AG09309 (cell line): ENCODE measurements at regions not wholly inside any gene's neighbourhood (a gene's known extent, or its start where the extent isn't known, plus 50 kb on each side); places are given as distances from the start of the nearest gene placed in this dataset.

Experiments
- DNase-seq: peaks from one replicate; pipeline ENCODE4 v3.0.0-alpha.2; 2010; ENCODE audit warnings: low read depth
- H3K4me3 ChIP-seq: 2 replicates; pipeline ENCODE4 v1.5.1; 2011; ENCODE audit warnings: mild to moderate bottlenecking, low read depth, low read length, moderate library complexity; ENCODE audit not compliant: control insufficient read depth
- TF ChIP-seq, protein P1 (sequence below): IDR thresholded peaks from 2 replicates; pipeline ENCODE4 v1.5.1; 2011; ENCODE audit warnings: mild to moderate bottlenecking, low read depth, low read length, inconsistent platforms; ENCODE audit not compliant: insufficient read depth, control insufficient read depth; ENCODE audit errors: missing control alignments

DNA sequence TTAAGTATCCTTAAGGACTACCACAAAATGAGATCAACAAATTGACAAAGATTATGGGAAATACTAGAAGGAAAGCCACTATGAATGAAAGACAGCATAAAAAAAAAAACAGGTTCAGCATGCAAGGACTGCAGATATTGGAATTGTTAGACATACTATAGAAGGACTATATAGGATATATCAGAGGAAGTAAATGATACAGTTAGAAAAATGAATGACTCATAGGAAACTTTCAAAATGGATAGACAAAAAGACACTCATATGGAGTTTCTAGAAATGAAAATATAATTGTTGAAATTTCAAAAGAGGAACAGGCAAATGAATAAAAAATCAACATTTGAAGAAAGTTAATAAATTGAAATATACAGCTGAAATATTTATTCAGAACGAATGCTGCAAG, 180.6 kb downstream of the PLK2 start:
- TF ChIP-seq, protein P1, sequence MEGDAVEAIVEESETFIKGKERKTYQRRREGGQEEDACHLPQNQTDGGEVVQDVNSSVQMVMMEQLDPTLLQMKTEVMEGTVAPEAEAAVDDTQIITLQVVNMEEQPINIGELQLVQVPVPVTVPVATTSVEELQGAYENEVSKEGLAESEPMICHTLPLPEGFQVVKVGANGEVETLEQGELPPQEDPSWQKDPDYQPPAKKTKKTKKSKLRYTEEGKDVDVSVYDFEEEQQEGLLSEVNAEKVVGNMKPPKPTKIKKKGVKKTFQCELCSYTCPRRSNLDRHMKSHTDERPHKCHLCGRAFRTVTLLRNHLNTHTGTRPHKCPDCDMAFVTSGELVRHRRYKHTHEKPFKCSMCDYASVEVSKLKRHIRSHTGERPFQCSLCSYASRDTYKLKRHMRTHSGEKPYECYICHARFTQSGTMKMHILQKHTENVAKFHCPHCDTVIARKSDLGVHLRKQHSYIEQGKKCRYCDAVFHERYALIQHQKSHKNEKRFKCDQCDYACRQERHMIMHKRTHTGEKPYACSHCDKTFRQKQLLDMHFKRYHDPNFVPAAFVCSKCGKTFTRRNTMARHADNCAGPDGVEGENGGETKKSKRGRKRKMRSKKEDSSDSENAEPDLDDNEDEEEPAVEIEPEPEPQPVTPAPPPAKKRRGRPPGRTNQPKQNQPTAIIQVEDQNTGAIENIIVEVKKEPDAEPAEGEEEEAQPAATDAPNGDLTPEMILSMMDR, result no peak
- no peak overlapping the region for H3K4me3 ChIP-seq
- DNase-seq, result no peak

DNA sequence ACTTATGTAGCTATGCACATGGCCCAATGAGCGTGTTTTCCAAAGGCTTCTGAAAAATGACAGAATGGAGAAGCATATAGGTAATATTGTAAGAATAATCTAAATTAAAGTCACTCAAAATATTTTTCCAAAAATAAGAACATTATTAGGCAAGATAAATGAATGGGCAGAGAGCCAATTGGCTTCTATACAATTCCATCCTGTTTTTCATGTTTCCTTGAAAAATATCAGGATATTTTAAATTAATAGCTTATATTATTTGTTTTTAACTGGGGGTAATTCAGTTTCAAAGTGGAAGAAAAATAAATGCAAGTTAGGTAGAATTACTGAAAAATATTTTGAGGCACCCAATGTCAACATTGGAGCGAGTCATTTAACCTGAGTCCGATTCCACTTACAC, 183.5 kb downstream of the PLK2 start:
- no peak overlapping the region for H3K4me3 ChIP-seq
- DNase-seq, result no peak
- TF ChIP-seq, protein P1, result no peak

DNA sequence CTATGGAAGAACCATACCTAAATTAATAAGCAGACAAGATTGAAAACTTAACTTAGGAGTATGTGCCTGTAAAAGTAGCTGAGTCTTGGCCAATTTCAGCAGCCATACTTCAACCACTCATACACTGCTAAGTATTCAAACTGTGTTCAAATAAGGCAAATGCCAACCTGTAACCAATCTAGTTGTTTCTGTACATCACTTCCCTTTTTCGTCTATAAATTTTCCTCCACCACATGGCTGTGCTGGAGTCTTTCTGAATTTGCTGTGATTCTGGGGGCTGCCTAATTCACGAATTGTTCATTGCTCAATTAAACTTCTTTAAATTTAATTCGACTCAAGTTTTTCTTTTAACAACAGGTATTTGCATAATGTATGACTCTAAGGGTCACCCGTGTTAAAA, 184.4 kb downstream of the PLK2 start:
- DNase-seq, result no peak
- TF ChIP-seq, protein P1, result no peak

DNA sequence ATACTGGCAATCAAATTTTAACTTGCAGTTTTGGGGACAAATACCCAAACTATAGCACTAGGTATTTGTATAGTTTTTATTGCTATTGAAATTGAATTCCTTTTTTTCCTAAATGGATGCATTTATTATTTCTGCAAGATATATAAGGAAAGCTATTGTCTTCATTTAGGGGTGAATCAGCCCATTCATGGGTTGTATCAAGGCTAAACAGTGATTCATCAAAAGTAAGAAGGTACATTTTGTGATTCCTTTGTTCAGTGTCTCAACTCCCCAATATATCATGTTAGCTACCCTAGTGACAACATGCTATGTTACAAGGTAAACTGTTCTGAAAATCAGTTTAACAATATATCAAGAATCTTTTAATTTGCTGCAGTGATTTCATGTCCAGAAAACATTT, 185.7 kb downstream of the PLK2 start:
- TF ChIP-seq, protein P1, result no peak
- no peak overlapping the region for H3K4me3 ChIP-seq
- DNase-seq, result no peak

More for the DNA sequence above, 184.4 kb downstream of the PLK2 start:
- no peak overlapping the region for H3K4me3 ChIP-seq

DNA sequence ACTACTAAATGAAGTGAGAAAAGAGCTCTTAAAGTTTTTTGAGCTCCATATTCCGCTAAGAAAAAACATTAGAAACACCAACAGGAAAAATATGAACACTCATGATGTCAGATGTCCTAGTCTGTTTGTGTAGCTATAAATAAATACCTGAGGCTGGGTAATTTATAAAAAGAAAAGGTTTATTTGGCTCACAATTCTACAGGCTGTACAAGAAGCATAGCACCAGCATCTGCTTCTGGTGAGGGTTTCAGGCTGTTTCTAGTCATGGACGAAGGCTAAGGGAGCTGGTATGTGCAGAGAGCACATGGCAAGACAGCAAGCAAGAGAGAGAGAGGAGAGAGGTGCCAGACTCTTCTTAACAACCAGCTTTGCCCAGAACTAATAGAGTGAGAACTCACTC, 186.2 kb downstream of the PLK2 start:
- no peak for DNase-seq
- TF ChIP-seq, protein P1, result no peak
- H3K4me3 ChIP-seq, result no peak overlapping the region

DNA sequence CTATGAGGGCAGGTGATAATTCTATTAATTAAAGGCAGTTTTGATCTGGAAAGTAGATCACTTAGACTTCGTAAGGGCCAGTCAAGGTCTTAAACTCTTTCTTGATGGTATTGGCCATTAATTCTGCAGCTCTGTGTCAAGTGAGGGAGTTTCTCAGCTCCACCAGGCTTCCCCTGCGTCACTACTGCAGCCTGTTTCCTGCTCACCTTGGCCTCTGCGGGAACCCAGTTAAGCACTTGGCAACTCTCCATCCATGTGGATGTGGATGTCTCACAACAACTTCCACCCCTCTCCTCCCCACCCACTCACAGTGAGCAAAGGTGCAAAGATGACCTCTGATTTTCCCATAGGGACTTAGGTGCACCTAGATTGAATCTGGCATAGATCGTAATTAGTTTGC, 191.6 kb downstream of the PLK2 start:
- no peak for DNase-seq
- H3K4me3 ChIP-seq, result no peak overlapping the region
- TF ChIP-seq, protein P1, result no peak

DNA sequence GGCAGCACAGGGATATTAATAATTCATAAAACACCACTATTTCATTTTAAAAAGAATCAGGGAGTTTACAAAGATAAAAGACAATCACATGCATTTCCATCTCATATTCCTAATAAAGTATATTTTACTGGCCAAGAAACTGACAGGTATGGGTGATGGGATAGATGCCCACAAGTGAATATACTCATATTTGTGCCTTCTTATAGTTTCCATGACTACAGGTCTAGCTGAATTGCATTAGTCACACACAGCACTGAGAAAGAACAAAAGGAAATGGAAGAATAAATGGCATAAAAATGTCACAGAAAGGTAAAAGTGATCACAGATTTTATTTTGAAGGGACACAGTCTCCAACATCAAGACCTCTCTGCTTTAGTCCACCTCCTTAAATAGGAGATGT, 193.5 kb downstream of the PLK2 start:
- TF ChIP-seq, protein P1, result no peak
- H3K4me3 ChIP-seq, result no peak overlapping the region
- DNase-seq, result no peak
